Left forelimb (tissue), 1 donor: ENCODE measurements at regions not wholly inside any gene's neighbourhood (a gene's known extent, or its start where the extent isn't known, plus 50 kb on each side); places are given as distances from the start of the nearest gene placed in this dataset.

ENCODE experiments used
- DNase-seq: peaks from one replicate; pipeline ENCODE4 v3.0.0-alpha.2; 2018; ENCODE audit warnings: low spot score

DNA sequence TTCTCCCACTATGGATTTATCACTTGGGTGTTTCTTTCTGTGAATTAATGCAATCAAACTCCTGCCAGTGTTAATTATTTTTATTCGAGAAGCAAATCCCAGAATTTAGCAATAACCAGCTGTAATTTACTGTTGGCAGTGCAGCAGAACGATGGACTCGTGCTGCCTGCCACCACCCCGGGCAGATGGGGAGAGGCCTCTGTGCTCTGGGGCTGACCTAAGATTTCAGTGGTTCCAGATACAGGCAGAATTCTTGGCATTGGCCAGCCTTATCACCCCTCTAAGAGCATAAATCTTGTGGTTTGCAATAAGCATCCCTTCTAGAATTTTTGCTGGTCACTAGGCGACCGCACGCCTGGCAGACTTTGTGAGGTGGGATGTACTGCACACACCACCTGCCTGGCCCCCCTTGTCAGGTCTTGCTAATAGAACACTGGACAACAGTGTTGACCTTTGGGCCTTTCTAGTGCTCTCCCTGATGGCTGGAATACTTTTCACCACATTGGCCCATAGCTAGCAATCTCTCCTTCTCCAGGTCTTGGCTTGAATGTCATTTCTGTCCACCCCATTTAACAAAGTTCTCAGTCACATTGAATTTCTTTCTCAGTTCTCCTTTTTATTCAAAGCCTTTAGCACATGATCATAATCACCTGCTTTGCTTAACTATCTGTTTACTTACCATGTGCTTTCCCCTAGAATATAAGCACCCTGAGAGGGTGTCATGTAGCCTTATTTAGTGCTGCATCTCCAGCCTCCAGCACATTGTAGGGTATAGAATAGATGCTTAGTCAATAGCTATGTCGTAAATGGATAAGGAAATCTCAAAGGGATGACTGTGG is 122.1 kb upstream of the DYNLRB2 start:
- DNase-seq: no peak

DNA sequence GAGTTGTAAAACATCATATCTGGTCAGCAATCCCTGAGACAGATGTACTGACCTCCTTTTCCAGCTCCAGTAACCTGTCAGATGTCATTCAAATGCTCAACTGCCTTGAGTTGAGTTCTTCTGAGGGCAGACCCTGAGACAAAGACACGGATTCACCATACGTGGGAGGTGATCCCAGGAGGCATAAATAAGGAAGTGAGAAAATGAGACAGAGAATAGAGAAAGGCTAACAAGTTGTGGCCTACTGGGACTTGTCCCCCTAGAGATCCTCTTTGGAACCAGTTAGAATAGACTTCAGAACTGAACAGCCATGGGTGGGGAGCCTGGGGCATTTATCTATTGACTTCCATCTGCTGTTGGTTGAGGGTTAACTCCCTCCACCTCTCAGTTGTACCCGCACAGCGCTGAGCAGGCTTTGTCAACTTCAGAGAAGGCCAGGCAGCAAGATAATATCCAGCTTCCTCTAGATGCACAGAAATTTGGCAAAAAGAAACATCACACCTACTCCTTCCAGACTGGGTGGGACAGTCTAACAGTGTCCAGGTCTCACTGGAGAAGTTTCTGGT is 123.0 kb upstream of the DYNLRB2 start:
- DNase-seq: no peak

DNA sequence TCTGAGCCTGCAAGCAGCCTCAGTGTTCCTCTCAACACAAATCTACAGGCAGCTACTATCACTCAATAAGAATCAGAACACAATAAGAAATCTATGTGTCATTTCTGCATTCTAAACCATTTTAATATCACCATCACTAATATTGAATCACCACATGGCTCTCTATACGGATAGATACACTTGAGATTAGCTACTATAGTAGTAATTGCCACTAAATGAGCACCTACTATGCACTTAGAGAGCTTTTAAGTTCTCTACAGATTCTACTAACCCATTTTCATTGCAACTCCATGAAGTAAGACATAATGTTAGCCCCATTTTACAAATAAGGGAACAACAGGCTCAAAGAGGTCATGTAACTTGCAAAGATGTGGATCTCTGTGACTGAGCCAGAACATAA is 132.8 kb upstream of the DYNLRB2 start:
- DNase-seq: no peak

DNA sequence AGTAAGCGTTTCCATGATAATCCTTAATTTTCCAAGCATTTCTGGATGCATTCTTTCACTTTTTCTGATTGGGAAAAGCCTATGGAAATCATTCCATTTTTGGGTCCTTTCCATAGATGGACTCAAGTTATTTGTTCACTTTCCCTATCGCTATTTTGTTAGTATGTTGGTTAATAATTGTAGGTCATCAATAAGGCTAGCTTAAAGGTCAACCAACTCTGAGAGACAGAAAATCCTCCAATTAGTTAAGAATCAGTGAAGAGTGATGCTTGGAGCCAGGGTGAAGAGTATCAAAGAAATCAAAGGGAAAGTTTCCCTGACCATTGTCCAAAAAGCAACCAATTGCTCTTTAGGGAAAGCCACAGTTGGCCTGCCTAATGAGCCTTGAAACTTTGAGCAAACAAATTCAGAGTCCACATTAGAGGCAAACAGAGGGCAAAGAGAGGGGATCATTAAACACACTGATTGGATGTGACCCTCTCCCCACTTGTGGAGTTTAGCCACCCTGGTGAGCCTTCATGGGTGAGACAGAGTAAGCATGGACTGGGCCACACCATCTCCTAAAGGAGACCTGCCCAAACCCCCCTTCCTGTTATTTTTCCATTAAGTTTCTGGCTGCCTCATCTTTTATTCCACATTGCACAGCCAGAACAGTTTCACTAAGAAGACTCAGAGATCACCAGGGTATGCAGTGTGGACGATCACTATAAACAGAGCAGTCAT is 133.4 kb upstream of the DYNLRB2 start:
- DNase-seq: no peak

DNA sequence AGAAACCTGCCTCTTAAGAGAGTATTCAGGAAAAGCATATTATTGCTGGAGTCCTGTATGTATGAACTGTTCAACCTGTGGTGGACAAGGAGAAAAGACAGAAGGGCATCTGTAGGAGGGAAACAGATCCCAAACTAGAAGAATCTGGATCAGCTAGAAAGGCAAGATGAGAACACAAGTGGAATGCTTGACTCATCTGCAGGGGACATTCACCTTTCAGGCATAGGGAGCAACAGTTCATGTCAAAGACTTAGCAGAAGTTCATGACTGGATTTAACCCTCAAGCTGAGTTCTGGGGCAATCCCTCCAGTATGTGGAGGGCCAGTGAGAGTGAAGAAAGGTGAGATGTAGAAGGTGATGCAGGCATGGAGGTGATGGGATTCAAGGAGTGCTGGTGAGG is 135.9 kb upstream of the DYNLRB2 start:
- no peak for DNase-seq

DNA sequence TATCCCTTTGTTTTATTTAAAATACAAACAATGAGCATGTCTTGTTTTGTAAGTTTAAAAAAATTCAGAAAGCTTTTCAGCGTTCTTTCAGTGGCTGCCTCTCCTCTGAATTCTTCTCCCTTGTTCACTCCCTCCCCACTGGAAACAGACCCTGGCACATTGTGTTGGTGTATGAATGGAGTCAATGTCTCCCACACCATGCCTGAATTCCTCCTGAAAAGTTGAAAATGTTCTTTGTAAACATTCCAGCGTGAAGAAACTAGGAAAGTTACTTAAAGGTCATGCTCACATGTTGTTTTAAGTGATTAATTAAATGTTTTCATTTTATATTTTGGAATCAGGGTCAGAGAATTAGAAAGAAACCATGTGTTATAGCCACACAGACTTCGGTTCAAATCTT is 136.9 kb upstream of the DYNLRB2 start:
- no peak for DNase-seq

DNA sequence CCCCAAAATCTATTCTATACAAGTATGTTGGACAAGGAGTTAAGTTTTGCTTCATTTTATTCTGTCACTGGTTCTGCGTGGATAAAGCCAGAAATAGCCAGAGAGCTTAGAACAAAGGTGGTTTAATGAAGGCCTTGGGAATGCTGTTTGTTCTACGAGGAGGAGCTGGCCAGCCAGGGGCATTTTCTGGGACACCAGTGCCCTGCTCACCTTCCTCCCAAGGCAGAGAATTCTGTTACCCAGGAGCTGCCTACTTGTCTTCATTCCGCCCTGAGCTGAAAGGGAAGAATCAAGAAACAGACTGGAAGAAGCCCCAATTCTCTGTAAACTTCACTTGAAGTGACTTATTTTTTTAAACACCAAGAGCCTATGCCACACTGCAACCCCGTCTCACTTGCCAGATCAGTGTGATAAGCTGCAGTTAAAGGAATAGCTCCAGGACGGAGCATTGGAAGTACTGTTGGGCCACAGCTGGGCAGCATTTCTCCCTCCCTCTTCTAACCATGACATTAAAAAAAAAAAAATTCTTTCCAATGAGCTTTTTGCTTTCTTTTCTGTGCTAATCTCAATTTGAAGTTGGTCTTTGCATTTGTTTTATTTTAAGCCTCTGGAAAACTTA is 149.8 kb upstream of the DYNLRB2 start:
- DNase-seq: no peak

DNA sequence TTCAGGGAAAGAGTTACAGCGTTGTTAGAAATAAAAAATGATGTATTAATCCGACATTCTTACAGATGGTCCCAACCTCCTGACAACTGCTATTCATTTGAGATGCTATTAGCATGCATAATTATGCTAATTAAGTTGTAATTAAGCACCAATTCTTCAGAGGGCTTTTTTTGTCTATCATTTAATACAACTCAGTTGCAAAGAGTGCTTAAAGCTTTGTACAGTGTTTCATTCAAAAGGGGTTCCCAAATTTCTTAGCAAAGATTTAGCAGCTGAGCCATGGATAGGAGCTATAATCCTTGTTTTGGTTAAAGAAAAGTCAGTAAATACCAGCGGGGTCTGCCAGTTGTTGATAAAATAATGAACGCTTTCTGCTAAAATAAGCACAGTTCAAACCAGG is 150.7 kb upstream of the DYNLRB2 start:
- DNase-seq: no peak

DNA sequence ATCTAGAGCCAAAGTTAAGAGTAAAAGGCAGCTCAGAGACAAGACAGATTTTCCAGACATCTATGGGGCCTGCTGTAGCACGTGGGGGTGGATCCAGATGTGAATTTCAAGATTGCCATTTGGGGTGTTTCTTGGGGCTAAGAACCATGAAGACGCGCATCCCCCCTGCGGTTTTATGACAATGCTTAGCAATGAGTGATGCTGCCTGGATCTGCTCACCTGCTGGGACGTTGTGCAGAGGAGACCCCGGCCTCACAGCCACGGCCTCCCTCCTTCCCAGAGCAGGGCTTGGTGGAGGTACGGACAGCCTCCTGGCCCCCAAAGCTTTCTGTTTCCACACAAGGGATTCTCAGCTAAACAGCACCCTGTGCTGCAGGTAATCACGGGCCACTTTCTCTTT is 151.5 kb upstream of the DYNLRB2 start:
- no peak for DNase-seq

DNA sequence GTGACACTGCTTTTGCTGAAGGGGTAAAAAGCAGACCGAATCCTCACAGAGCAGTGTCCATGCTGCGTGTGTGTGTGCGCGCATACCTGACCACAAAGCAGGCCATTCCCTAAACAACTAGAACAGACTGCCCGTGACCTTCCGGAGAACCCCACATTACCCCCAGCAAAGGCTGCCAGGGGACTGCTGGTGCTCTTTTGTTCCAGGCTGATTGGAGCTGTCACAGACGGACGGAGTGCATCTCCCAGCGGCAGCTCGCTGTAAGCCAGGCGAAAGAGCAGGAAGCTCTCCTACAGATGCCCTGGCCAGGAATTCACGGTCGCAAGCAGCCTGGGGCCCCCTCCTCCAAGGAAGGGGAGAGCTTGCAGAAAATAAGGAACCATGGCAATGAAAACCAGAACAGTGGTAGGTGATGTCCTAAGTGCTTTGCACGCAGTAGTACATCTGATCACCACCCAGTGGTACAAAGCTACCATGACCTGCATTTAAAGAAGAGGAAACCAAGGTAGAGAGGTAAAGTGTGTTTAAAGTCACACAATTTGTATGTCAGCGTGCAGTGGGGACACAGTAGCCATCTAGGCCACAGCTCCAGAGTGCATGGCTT is 153.4 kb upstream of the DYNLRB2 start:
- no peak for DNase-seq

DNA sequence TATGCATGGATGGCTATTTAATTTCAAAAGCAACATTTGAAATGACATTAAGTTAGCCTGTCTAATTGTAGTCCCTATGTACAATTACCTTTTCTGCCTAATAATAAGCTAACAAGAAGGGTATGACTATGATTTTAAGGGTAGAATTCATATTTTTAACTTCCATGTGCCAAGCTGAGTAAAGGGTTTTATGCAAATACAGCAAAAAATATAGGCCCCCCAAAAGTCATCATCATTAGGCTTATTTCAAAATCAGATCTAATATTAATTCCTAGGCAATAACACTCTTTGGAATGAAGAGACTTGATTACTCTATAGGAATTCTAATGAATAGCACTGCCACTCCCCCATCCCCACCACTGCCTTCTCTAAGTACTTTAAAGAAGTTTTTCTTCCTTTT is 155.9 kb upstream of the DYNLRB2 start:
- DNase-seq: no peak

DNA sequence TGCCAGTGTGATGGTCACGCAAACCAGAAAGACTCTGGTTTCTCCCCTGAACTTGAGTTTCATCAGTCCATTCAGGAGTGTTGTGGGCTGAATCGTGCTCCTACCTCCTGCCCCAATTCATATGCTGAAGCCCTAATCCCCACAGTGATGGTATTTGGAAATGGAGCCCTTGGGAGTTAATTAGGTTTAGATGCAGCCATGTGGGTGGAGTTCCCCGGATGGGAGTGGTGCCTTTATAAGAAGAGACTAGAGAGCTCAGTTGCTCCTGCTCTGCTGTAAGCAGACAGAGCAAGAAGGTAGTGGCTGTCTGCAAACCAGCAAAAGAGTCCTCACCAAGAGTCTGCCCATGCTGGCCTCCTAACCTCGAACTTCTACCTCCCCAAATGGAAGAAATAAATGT is 160.3 kb upstream of the DYNLRB2 start:
- no peak for DNase-seq

DNA sequence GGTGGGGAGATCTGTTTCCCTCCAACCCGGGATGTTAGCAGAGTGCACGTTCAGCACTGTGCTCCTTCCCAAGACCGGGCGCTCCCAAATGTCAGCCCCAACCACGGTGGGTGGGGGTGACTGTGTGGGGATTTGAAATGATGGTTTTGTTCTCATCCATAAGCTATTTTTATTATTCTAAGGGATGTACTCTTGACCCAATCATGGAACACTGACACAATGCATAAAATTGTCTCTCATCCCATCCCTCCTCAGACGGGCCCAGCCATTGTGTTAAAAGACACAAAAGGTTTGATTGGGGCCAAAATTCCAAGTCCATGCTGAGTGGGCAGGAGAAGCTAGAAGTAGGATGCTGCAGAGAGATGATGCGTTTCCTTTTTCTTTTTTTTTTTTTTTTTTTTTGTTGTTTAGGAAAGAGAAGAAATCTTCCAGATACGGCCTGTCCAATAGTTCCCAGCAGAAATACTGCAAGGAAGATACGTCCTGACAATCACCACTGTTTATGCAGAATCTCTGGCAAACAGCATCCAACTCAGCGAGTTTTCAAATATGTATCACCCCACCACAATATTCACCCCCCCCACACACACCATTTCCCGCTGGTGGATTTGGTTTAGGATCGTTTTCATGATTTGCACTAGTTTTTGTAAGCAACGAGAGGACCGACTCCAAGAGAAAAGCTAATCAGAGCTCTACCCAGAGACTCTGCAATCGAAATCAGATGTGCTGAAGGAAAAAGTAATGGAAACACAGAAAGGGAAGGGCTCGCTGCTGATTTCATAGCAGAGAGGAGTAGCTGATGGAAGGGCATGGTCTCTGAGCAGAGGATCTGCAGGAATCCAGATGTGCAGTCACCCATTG is 163.5 kb upstream of the DYNLRB2 start:
- peak; percentile 72 for DNase-seq

DNA sequence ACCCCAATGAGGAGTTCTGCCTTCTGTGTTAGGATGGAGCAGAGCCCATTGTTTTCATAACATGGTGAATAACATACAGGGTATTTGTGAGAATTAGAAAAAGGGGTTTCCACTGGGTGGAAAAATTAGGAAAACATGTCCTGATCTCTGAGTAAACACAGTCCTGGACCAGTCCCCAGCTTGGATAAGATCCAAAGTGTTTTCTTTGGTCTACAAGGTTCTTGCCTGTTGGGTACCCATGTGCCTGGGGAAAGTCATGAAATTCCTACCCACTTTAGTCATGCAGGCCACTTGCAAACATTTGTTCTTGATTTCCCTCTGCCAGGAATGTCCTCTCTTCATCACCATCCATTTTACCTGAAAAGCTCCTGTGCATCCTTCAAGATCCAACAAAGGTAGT is 164.8 kb upstream of the DYNLRB2 start:
- no peak for DNase-seq

DNA sequence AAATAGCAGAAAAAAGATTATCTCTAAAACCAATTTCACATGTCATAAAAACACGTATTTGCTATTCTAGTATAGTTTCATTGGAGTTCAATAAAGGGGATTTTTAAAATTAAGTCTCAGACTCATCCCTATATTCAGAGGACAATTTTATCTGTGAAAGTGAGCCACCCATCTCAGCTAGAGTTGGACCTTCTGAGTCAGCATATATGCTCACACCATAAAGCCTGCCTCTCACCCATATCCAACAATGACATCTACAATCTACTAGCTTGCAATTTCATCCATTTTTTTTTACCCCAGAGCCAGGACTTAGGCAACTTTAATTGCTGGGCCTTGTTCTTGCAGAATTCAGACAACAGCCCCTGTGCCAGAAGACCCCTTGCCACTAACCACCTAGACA is 165.3 kb upstream of the DYNLRB2 start:
- no peak for DNase-seq

DNA sequence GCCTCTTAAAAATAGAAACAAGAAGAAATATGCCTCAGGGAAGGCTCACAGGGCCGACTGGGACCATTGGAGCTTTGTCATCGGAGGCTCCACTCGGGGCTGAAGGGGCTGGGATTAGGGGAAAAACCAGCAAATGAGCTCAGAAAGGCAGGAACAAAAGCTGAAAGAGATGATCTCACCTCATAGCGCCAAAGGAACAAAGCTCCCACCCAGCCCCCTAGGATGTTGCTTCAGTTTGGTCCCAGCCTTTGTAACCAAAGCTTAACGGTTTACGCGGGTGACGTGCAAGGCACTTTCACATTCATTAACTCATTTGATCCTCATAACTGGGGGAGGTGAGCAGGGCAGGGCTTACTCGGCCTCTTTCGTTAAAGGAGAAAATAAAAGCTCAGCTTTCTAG is 168.5 kb upstream of the DYNLRB2 start:
- DNase-seq: no peak

DNA sequence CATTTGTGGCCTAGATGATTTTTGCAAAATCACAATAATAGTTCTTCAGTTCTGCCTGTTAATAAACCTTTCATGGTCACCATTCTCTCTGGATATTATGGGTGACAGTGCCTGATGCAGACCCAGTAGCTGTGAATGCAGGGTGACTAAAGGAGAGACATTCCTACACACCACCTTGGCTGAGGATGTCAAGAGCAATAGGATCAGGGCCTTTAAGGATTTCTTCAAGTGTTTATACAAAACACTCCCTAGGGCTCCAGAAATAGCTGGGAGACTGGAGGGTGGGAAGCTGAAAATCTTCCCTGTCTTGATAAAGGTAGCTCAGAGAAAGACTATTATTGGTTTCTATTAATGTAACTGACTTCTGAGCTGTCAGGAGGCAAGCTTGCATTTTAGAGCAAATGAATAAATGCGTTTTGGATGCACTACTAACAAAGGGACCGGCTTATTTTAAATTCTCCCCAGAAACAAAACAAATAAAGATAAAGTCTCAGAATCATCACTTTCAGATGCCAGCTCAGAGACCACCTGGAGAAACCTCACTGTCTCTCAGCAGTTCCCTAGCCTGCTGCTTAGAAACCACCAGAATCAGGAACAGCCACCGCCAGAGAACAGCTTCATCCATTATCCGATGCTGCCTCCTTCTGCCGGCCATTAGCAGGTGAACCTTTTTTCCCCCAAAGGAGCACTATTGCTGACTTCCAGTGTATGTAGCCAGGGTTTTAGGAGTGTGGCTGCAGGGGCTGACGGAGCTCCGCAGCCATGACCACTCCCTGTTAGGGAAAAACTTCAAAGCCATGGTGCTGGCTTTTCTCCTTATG is 171.4 kb upstream of the DYNLRB2 start:
- peak; percentile 76 for DNase-seq

DNA sequence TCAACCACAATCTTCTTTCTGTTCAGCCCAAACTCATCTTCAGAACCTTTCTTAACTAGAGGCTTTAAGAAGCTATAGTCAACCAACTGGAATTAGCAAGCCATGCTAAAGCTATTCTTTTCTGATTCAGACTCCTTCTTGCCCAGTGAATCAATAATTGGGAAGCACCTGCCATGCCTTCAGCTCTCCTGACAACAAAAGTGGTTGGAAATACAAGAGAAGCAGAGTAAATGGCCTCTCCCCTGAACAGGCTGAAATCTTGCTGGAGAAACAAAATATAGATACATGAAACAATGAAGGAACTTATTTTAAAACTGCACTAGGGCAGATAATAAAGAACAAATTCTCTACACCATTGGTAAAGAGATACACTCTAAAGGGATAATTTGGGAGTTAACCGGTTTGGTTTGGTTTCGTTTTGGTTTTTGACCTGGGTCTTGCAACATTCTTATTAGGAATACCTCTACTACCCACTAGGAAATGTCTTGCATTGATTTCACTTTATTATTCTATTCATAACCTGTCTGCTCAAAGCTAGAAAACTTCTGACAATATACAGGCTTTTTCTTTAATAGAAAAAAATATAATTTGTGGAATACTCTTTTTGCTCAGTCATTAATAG is 173.6 kb upstream of the DYNLRB2 start:
- DNase-seq: no peak

DNA sequence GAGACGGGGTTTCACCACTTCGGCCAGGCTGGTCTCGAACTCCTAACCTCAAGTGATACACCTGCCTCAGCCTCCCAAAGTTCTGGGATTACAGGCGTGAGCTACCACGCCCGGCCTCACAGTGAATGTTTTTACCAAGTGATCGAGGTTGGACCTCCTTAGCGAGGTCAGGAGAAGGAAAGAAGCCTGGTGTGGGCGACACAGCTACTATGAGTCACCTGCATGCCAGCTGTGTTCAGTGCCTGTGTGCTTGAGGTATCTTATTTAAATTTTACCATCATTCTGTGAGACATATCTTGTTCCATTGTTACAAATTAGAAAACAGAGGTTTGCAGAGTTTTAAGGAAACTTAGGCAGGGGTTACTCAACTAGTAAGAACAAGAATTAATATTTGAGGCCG is 174.8 kb upstream of the DYNLRB2 start:
- no peak for DNase-seq

DNA sequence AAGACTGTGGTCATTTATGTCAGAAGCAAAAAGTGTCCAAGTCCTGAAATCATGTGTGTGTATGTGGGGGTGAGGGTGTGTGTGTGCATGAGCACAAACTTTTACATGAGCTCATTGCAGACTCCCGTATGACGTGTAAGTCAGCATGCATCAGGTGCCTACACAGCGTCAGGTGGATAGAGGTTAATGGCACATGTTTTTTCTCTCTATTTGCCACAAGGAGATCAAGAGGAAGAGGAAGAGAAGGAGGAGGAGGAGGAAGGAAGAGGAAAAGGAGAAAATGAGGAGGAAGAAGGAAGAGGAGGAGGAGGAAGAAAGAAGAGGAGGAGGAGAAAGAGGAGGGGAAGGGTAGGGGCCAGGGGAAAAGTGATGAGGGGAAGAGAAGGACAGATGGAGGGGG is 178.0 kb upstream of the DYNLRB2 start:
- DNase-seq: no peak
